Stimulated activated CD4-positive, alpha-beta T cell treated with anti-CD3 and anti-CD28 coated beads, Interleukin-4, amount 100 ng/mL, for 4 hours (primary cell): ENCODE measurements at regions not wholly inside any gene's neighbourhood (a gene's known extent, or its start where the extent isn't known, plus 50 kb on each side); places are given as distances from the start of the nearest gene placed in this dataset.

Source experiments
- DNase-seq, 2 experiments: peaks; one replicate each; pipeline ENCODE4 v3.0.0-alpha.2; 2020

- DNase-seq, result no peak
Observed at GRCh38 chr18:39825485-39826150, 2129.4 kb upstream of the PIK3C3 start.

- no peak for DNase-seq
Observed at GRCh38 chr18:39806525-39806924, 2148.5 kb upstream of the PIK3C3 start.

GRCh38 chr18:39805218-39805617 is 2149.8 kb upstream of the PIK3C3 start:
- DNase-seq, result no peak

- no peak for DNase-seq
Observed at GRCh38 chr18:39802648-39803229, 2152.3 kb upstream of the PIK3C3 start.

GRCh38 chr18:39801848-39802247 is 2153.2 kb upstream of the PIK3C3 start:
- DNase-seq, result no peak

- DNase-seq, result no peak
Observed at GRCh38 chr18:39801010-39801409, 2154.0 kb upstream of the PIK3C3 start.

GRCh38 chr18:39799006-39799405 is 2156.0 kb upstream of the PIK3C3 start:
- DNase-seq, result no peak

- DNase-seq, result no peak
Observed at GRCh38 chr18:39796393-39796792, 2158.6 kb upstream of the PIK3C3 start.

- DNase-seq, result no peak
Observed at GRCh38 chr18:39795350-39795749, 2159.7 kb upstream of the PIK3C3 start.

GRCh38 chr18:39793609-39794008 is 2161.4 kb upstream of the PIK3C3 start:
- no peak for DNase-seq

- no peak for DNase-seq
Observed at GRCh38 chr18:39788383-39788782, 2166.7 kb upstream of the PIK3C3 start.

- no peak for DNase-seq
Observed at GRCh38 chr18:39786477-39786876, 2168.6 kb upstream of the PIK3C3 start.

- no peak for DNase-seq
Observed at GRCh38 chr18:39784541-39784940, 2170.5 kb upstream of the PIK3C3 start.

- DNase-seq, result no peak
Observed at GRCh38 chr18:39781565-39781964, 2173.5 kb upstream of the PIK3C3 start.

- DNase-seq, result no peak
Observed at GRCh38 chr18:39780774-39781173, 2174.3 kb upstream of the PIK3C3 start.

- no peak for DNase-seq
Observed at GRCh38 chr18:39779926-39780325, 2175.1 kb upstream of the PIK3C3 start.

GRCh38 chr18:39776766-39777165 is 2178.3 kb upstream of the PIK3C3 start:
- DNase-seq, result no peak

GRCh38 chr18:39774957-39775598 is 2180.0 kb upstream of the PIK3C3 start:
- DNase-seq, result no peak

GRCh38 chr18:39773646-39774045 is 2181.4 kb upstream of the PIK3C3 start:
- no peak for DNase-seq

- DNase-seq, result no peak
Observed at GRCh38 chr18:39772155-39772919, 2182.7 kb upstream of the PIK3C3 start.

GRCh38 chr18:39770399-39770798 is 2184.6 kb upstream of the PIK3C3 start:
- DNase-seq, result no peak

GRCh38 chr18:39764873-39765272 is 2190.2 kb upstream of the PIK3C3 start:
- DNase-seq, result no peak

- DNase-seq, result no peak
Observed at GRCh38 chr18:39761273-39761672, 2193.8 kb upstream of the PIK3C3 start.

- DNase-seq, result no peak
Observed at GRCh38 chr18:39759926-39760325, 2194.3 kb upstream of the CELF4 start.
